Astrocyte (in vitro differentiated cells and primary cell): ENCODE measurements at regions not wholly inside any gene's neighbourhood (a gene's known extent, or its start where the extent isn't known, plus 50 kb on each side); places are given as distances from the start of the nearest gene placed in this dataset.
"Not testable (repeated sequence)": the region's sequence is repeated elsewhere in the genome, so short reads cannot be mapped to it uniquely, and the experiment has no call there.

Source experiments
- DNase-seq: peaks from one replicate; pipeline ENCODE4 v3.0.0-alpha.2; 2010; ENCODE audit warnings: low read depth
- FAIRE-seq: peaks from 2 replicates; lab custom pipeline; 2011; peaks lifted over from hg19 to GRCh38; lab: Jason Lieb, UNC
- H2AFZ ChIP-seq: 2 replicates; pipeline ENCODE4 v1.6.0; 2012; ENCODE audit warnings: low read depth, low read length, inconsistent platforms
- H3K27ac ChIP-seq: 2 replicates; pipeline ENCODE4 v1.5.1; 2011; ENCODE audit warnings: low read depth, low read length, inconsistent platforms
- H3K27me3 ChIP-seq: 2 replicates; pipeline ENCODE4 v1.6.0; 2011; ENCODE audit warnings: low read length, inconsistent platforms; ENCODE audit not compliant: insufficient read depth
- H3K36me3 ChIP-seq: 2 replicates; pipeline ENCODE4 v1.5.1; 2011; ENCODE audit warnings: low read length, inconsistent platforms; ENCODE audit not compliant: insufficient read depth
- H3K4me1 ChIP-seq: 2 replicates; pipeline ENCODE4 v1.5.1; 2011; ENCODE audit warnings: low read length, inconsistent platforms; ENCODE audit not compliant: insufficient read depth
- H3K4me2 ChIP-seq: 2 replicates; pipeline ENCODE4 v1.6.0; 2012; ENCODE audit warnings: low read length, inconsistent platforms
- H3K4me3 ChIP-seq: 2 replicates; pipeline ENCODE4 v1.5.1; 2011; ENCODE audit warnings: low read depth, mild to moderate bottlenecking, low read length, inconsistent platforms; ENCODE audit not compliant: insufficient read depth
- H3K79me2 ChIP-seq: 2 replicates; pipeline ENCODE4 v1.6.0; 2012; ENCODE audit warnings: mild to moderate bottlenecking, low read length, inconsistent platforms; ENCODE audit not compliant: insufficient read depth
- H3K9ac ChIP-seq: 2 replicates; pipeline ENCODE4 v1.6.0; 2012; ENCODE audit warnings: mild to moderate bottlenecking, low read length, inconsistent platforms
- H3K9me3 ChIP-seq: 2 replicates; pipeline ENCODE4 v1.5.1; 2012; ENCODE audit warnings: low read depth, mild to moderate bottlenecking, low read length, inconsistent platforms; ENCODE audit not compliant: insufficient read depth
- H4K20me1 ChIP-seq: 2 replicates; pipeline ENCODE4 v1.6.0; 2012; ENCODE audit warnings: low read length, inconsistent platforms; ENCODE audit not compliant: insufficient read depth
- H3K27ac Mint-ChIP-seq: one replicate; pipeline ENCODE4 v1.8.0; 2021; ENCODE audit warnings: mild to moderate bottlenecking, mixed read lengths; ENCODE audit not compliant: unreplicated experiment
- H3K27me3 Mint-ChIP-seq: one replicate; pipeline ENCODE4 v1.8.0; 2021; ENCODE audit warnings: low read depth, mixed read lengths; ENCODE audit not compliant: unreplicated experiment
- H3K36me3 Mint-ChIP-seq: one replicate; pipeline ENCODE4 v1.8.0; 2021; ENCODE audit warnings: low read depth, mixed read lengths; ENCODE audit not compliant: unreplicated experiment
- H3K4me1 Mint-ChIP-seq: one replicate; pipeline ENCODE4 v1.8.0; 2021; ENCODE audit warnings: low read depth, mixed read lengths; ENCODE audit not compliant: unreplicated experiment
- H3K4me3 Mint-ChIP-seq: one replicate; pipeline ENCODE4 v1.8.0; 2021; ENCODE audit warnings: mild to moderate bottlenecking, moderate library complexity, mixed read lengths; ENCODE audit not compliant: unreplicated experiment
- H3K9me3 Mint-ChIP-seq: one replicate; pipeline ENCODE4 v1.8.0; 2021; ENCODE audit warnings: mild to moderate bottlenecking, mixed read lengths; ENCODE audit not compliant: unreplicated experiment
- CTCF ChIP-seq: IDR thresholded peaks from 2 replicates; pipeline ENCODE4 v1.5.1; 2011; ENCODE audit warnings: low read depth, mild to moderate bottlenecking, inconsistent platforms, low read length, moderate library complexity; ENCODE audit not compliant: insufficient read depth
- EZH2 ChIP-seq: IDR thresholded peaks from 2 replicates; pipeline ENCODE4 v1.6.1; 2012; ENCODE audit warnings: mild to moderate bottlenecking, low read length, inconsistent platforms; ENCODE audit not compliant: insufficient read depth

- no peaks in the 10 kb centered on the region for H3K36me3 ChIP-seq
- no peaks in the 10 kb centered on the region for H3K79me2 ChIP-seq
- no peaks in the 10 kb centered on the region for H3K9me3 Mint-ChIP-seq
- TF ChIP-seq EZH2: no peak
- TF ChIP-seq CTCF: no peak
- H3K4me1 Mint-ChIP-seq: no peaks in the 10 kb centered on the region
- H3K4me3 Mint-ChIP-seq: no peak overlapping the region
- no peaks in the 10 kb centered on the region for H3K4me1 ChIP-seq
- no peaks in the 10 kb centered on the region for H4K20me1 ChIP-seq
- no peaks in the 10 kb centered on the region for H3K36me3 Mint-ChIP-seq
- no peaks in the 10 kb centered on the region for H3K27me3 Mint-ChIP-seq
- H3K4me3 ChIP-seq: no peak overlapping the region
- FAIRE-seq (no peak), DNase-seq (no peak)
- no peak overlapping the region for H3K27ac Mint-ChIP-seq
- H3K27ac ChIP-seq: no peak overlapping the region
- no peak overlapping the region for H3K4me2 ChIP-seq
- H3K9me3 ChIP-seq: no peaks in the 10 kb centered on the region
- H3K27me3 ChIP-seq: no peaks in the 10 kb centered on the region
- no peak overlapping the region for H2AFZ ChIP-seq
- no peak overlapping the region for H3K9ac ChIP-seq
These were observed 579.7 kb upstream of the CDH10 start for GRCh38 chr5:25224316-25224982.

DNA sequence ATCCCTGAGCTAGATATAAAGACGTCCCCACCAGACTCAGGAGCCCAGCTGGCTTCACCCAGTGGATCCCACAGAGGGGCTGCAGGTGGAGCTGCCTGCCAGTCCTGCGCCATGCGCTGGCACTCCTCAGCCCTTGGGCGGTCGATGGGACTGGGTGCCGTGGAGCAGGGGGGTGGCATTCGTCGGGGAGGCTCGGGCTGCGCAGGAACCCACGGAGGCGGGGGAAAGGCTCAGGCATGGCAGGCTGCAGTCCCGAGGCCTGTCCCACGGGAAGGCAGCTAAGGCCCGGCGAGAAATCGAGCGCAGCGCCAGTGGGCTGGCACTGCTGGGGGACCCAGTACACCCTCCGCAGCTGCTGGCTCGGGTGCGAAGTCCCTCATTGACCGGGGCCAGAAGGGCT lies 555.1 kb upstream of the CDH10 start:
- not testable (repeated sequence) for H3K27me3 Mint-ChIP-seq, H3K27ac Mint-ChIP-seq, H3K9ac ChIP-seq, DNase-seq, H3K27me3 ChIP-seq, H3K4me1 ChIP-seq, H3K4me2 ChIP-seq, H4K20me1 ChIP-seq, H2AFZ ChIP-seq, H3K9me3 Mint-ChIP-seq, H3K4me3 Mint-ChIP-seq, FAIRE-seq, H3K79me2 ChIP-seq, H3K36me3 Mint-ChIP-seq, H3K4me3 ChIP-seq, H3K9me3 ChIP-seq, H3K4me1 Mint-ChIP-seq, H3K27ac ChIP-seq, H3K36me3 ChIP-seq

- Histone ChIP-seq H3K4me1 (no peaks in the 10 kb centered on the region), H4K20me1 (no peaks in the 10 kb centered on the region), H3K4me3 (no peak overlapping the region), H3K79me2 (no peaks in the 10 kb centered on the region), H3K36me3 (no peaks in the 10 kb centered on the region), H2AFZ (no peak overlapping the region), H3K27me3 (no peaks in the 10 kb centered on the region), H3K9ac (no peak overlapping the region), H3K4me2 (no peak overlapping the region), H3K9me3 (no peaks in the 10 kb centered on the region), H3K27ac (no peak overlapping the region)
- Mint-ChIP-seq H3K27ac (no peak overlapping the region), H3K27me3 (no peaks in the 10 kb centered on the region), H3K4me3 (no peak overlapping the region), H3K4me1 (no peaks in the 10 kb centered on the region), H3K9me3 (no peaks in the 10 kb centered on the region), H3K36me3 (no peaks in the 10 kb centered on the region)
- FAIRE-seq (no peak), DNase-seq (no peak)
- TF ChIP-seq EZH2 (no peak), CTCF (no peak)
These were observed 545.8 kb upstream of the CDH10 start for GRCh38 chr5:25190521-25191000.
